ENCODE measurements at regions not wholly inside any gene's neighbourhood (a gene's known extent, or its start where the extent isn't known, plus 50 kb on each side); places are given as distances from the start of the nearest gene placed in this dataset.

GRCh38 chr2:39563572-39563971 lies 102.1 kb upstream of the TMEM178A start:
- H3K36me3 Mint-ChIP-seq (ENCODE audit: low read depth), result peaks cover 21% of the 10 kb centered on the region
- no peaks in the 10 kb centered on the region for H3K4me1 Mint-ChIP-seq
- no peak for DNase-seq
- no peak overlapping the region for H3K4me3 Mint-ChIP-seq
- H3K9me3 Mint-ChIP-seq, result peaks cover 49% of the 10 kb centered on the region
- H3K27ac Mint-ChIP-seq, result no peak overlapping the region
- TF ChIP-seq, protein P1, sequence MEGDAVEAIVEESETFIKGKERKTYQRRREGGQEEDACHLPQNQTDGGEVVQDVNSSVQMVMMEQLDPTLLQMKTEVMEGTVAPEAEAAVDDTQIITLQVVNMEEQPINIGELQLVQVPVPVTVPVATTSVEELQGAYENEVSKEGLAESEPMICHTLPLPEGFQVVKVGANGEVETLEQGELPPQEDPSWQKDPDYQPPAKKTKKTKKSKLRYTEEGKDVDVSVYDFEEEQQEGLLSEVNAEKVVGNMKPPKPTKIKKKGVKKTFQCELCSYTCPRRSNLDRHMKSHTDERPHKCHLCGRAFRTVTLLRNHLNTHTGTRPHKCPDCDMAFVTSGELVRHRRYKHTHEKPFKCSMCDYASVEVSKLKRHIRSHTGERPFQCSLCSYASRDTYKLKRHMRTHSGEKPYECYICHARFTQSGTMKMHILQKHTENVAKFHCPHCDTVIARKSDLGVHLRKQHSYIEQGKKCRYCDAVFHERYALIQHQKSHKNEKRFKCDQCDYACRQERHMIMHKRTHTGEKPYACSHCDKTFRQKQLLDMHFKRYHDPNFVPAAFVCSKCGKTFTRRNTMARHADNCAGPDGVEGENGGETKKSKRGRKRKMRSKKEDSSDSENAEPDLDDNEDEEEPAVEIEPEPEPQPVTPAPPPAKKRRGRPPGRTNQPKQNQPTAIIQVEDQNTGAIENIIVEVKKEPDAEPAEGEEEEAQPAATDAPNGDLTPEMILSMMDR (IDR thresholded peaks at IDR 0.05), result no peak
- no peaks in the 10 kb centered on the region for H3K27me3 Mint-ChIP-seq (ENCODE audit: low read depth, poor library complexity)

DNA sequence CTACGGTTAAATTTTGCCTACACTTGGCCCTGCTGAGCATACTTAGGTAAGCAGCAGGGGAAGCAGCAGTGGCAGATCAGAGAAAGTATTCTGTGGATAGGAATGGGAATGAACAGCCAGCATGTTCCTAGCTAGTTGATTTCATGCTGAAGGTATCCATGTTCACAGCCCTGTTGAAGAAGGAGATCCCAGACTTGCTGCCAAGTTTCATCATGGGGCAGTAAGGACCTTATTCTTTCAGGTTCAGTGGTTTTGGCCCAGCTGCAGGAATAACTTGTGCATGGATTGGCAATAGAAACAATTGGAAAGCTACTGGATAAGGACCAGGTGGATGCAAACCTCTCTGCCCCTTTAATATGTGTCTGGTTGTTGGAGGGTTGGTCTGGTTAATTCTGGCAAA lies 98.2 kb upstream of the TMEM178A start:
- Mint-ChIP-seq H3K4me3 (no peak overlapping the region), H3K4me1 (no peaks in the 10 kb centered on the region), H3K36me3 (ENCODE audit: low read depth) (peaks cover 15% of the 10 kb centered on the region), H3K9me3 (peaks cover 32% of the 10 kb centered on the region), H3K27me3 (ENCODE audit: low read depth, poor library complexity) (peaks cover 3% of the 10 kb centered on the region), H3K27ac (no peak overlapping the region)
- DNase-seq, result no peak
- TF ChIP-seq, protein P1 (IDR thresholded peaks at IDR 0.05), result no peak

DNA sequence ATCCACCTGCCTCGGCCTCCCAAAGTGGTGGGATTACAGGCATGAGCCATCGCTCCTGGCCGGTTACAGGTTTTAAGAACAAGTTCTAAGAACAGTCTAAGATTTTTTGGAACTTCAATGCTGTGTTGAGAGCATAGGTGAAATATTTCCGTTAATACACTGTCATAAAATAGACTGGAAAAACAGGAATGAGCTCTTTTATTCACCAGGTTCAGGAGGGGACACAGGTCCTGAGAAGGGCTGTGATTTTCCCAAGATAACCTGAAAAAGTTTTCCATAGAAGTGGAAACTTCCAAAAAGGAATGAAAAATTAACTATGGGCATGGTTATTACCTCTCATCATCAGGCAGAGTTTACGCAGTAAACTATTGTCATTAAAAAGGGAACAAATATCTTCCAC lies 97.6 kb upstream of the TMEM178A start:
- DNase-seq, result no peak
- H3K36me3 Mint-ChIP-seq (ENCODE audit: low read depth), result peaks cover 10% of the 10 kb centered on the region
- TF ChIP-seq, protein P1 (IDR thresholded peaks at IDR 0.05), result no peak
- no peaks in the 10 kb centered on the region for H3K4me1 Mint-ChIP-seq
- H3K27ac Mint-ChIP-seq, result no peak overlapping the region
- H3K9me3 Mint-ChIP-seq, result peaks cover 26% of the 10 kb centered on the region
- H3K4me3 Mint-ChIP-seq, result no peak overlapping the region
- H3K27me3 Mint-ChIP-seq (ENCODE audit: low read depth, poor library complexity), result peaks cover 3% of the 10 kb centered on the region

DNA sequence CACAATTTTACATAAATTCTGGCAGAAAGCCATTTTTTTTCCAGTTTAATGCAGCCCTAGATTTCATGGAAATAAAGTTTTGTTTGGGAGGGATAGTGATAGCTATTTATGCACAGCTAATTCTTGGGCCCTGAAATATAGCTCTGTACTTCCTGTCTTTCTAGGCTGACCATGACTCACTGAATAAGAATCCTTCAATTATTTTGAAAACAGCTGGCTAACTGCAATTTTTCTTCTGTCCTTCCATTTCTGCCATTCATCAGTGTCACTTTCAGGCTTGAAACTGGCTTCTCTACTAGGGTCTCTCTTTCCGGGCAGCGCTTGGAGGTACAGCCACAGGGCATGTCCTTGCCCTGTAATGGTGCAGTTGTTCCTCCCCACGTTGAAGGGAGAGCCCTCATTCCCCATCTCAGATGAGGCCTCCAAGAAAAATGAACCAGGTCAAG lies 97.1 kb upstream of the TMEM178A start:
- Mint-ChIP-seq H3K27me3 (ENCODE audit: low read depth, poor library complexity) (peaks cover 3% of the 10 kb centered on the region), H3K9me3 (peaks cover 21% of the 10 kb centered on the region), H3K4me3 (no peak overlapping the region), H3K36me3 (ENCODE audit: low read depth) (peaks cover 6% of the 10 kb centered on the region), H3K4me1 (no peaks in the 10 kb centered on the region), H3K27ac (no peak overlapping the region)
- TF ChIP-seq, protein P1 (IDR thresholded peaks at IDR 0.05), result no peak
- no peak for DNase-seq

GRCh38 chr2:39570130-39570555 lies 95.6 kb upstream of the TMEM178A start:
- Mint-ChIP-seq H3K4me1 (no peaks in the 10 kb centered on the region), H3K27ac (no peak overlapping the region), H3K9me3 (peaks cover 9% of the 10 kb centered on the region), H3K27me3 (ENCODE audit: low read depth, poor library complexity) (peaks cover 3% of the 10 kb centered on the region), H3K4me3 (no peak overlapping the region), H3K36me3 (ENCODE audit: low read depth) (no peaks in the 10 kb centered on the region)
- no peak for DNase-seq
- TF ChIP-seq, protein P1 (IDR thresholded peaks at IDR 0.05), result no peak

- peaks cover 3% of the 10 kb centered on the region for H3K27me3 Mint-ChIP-seq (ENCODE audit: low read depth, poor library complexity)
- no peak for DNase-seq
- no peaks in the 10 kb centered on the region for H3K36me3 Mint-ChIP-seq (ENCODE audit: low read depth)
- peaks cover 11% of the 10 kb centered on the region for H3K9me3 Mint-ChIP-seq
- no peak overlapping the region for H3K4me3 Mint-ChIP-seq
- TF ChIP-seq, protein P1 (IDR thresholded peaks at IDR 0.05), result no peak
- no peak overlapping the region for H3K27ac Mint-ChIP-seq
- no peaks in the 10 kb centered on the region for H3K4me1 Mint-ChIP-seq
Observed at GRCh38 chr2:39570614-39571013, 95.1 kb upstream of the TMEM178A start.

All from nephron progenitor cell (in vitro differentiated cells).